GM23248 (cell line): ENCODE measurements at regions not wholly inside any gene's neighbourhood (a gene's known extent, or its start where the extent isn't known, plus 50 kb on each side); places are given as distances from the start of the nearest gene placed in this dataset.

Experiments used
- DNase-seq: peaks from one replicate; pipeline ENCODE4 v3.0.0-alpha.2; 2015
- H2AFZ ChIP-seq: fragments of 200-600 bp; sonication (generic); 2 replicates; pipeline ENCODE4 v1.6.1; 2016; ENCODE audit warnings: antibody characterized with exemption
- H3F3A ChIP-seq: fragments of 200-600 bp; sonication (generic); 2 replicates; pipeline ENCODE4 v1.6.1; 2016; ENCODE audit warnings: mild to moderate bottlenecking, antibody characterized with exemption, mixed run types; ENCODE audit not compliant: insufficient read depth
- H3K27ac ChIP-seq: fragments of 200-600 bp; sonication (generic); 2 replicates; pipeline ENCODE4 v1.5.1; 2016; ENCODE audit warnings: mild to moderate bottlenecking
- H3K27me3 ChIP-seq: fragments of 200-600 bp; sonication (generic); replicated peaks from 2 replicates; pipeline ENCODE4 v1.6.1; 2016; ENCODE audit warnings: mild to moderate bottlenecking; ENCODE audit not compliant: insufficient read depth
- H3K36me3 ChIP-seq: fragments of 200-600 bp; sonication (generic); 2 replicates; pipeline ENCODE4 v1.6.1; 2016; ENCODE audit warnings: low read depth, mild to moderate bottlenecking
- H3K4me1 ChIP-seq: fragments of 200-600 bp; sonication (generic); 2 replicates; pipeline ENCODE4 v1.6.1; 2016; ENCODE audit warnings: mild to moderate bottlenecking; ENCODE audit not compliant: insufficient read depth
- H3K4me2 ChIP-seq: fragments of 200-600 bp; sonication (generic); one replicate; pipeline ENCODE4 v1.6.1; 2016; ENCODE audit warnings: mild to moderate bottlenecking; ENCODE audit not compliant: unreplicated experiment
- H3K4me3 ChIP-seq: fragments of 200-600 bp; sonication (generic); 2 replicates; pipeline ENCODE4 v1.5.1; 2016; ENCODE audit warnings: mild to moderate bottlenecking
- H3K79me2 ChIP-seq: fragments of 200-600 bp; sonication (generic); 2 replicates; pipeline ENCODE4 v1.6.1; 2016; ENCODE audit warnings: mild to moderate bottlenecking; ENCODE audit not compliant: insufficient read depth
- H3K9ac ChIP-seq: fragments of 200-600 bp; sonication (generic); 2 replicates; pipeline ENCODE4 v1.6.1; 2016; ENCODE audit warnings: mild to moderate bottlenecking
- H3K9me2 ChIP-seq: fragments of 200-600 bp; sonication (generic); 2 replicates; pipeline ENCODE4 v1.6.1; 2016; ENCODE audit warnings: mixed run types, mild to moderate bottlenecking, moderate library complexity; ENCODE audit not compliant: insufficient read depth
- H3K9me3 ChIP-seq: fragments of 200-600 bp; sonication (generic); one replicate; pipeline ENCODE4 v1.6.1; 2017; ENCODE audit warnings: low read depth
- H4K20me1 ChIP-seq: fragments of 200-600 bp; sonication (generic); 2 replicates; pipeline ENCODE4 v1.6.0; 2016; ENCODE audit not compliant: insufficient read depth
- EZH2 ChIP-seq: fragments of 200-600 bp; sonication (generic); IDR thresholded peaks from 2 replicates; pipeline ENCODE4 v1.6.1; 2018; ENCODE audit warnings: antibody characterized with exemption, mild to moderate bottlenecking; ENCODE audit not compliant: insufficient read depth, poor library complexity, severe bottlenecking
- EZH2phosphoT487 ChIP-seq: fragments of 200-600 bp; sonication (generic); IDR thresholded peaks from 2 replicates; pipeline ENCODE4 v1.6.1; 2018; ENCODE audit warnings: antibody characterized with exemption, moderate library complexity, mild to moderate bottlenecking, low read depth; ENCODE audit not compliant: insufficient read depth
- WGBS, 2 experiments: methylation state at CpG; one replicate each; pipeline ENCODE4 v1.1.6; 2015 to 2017; ENCODE audit warnings: low lambda C conversion rate in 2 of 2, low coverage in 1 of 2; ENCODE audit errors: missing lambda C conversion rate in 2 of 2; 5-methylcytosine and 5-hydroxymethylcytosine counted together
- in situ Hi-C: fragments of 300-500 bp; cut with MboI; formaldehyde crosslinking; loops from 2 replicates; pipeline ENCODE4 v1.15.0; 2020

DNA sequence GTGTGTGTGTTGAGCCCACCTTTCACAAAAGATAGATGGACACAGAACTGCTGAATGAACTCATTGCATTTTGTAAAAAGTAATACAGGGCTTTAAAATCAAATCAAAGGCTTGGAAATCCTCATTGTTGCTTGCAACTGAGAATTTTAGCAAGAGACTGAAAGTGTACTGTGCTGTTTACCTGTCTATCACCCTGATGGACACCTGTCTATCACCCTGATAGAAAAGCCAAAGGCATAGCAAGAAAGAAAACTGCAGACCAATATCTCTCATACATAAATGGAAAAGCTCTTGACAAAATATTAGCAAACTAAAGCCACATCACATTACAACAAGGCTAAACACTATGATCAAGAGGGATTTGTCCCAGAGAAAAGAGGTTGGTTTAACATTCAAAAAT is 107.5 kb upstream of the TMEM18 start:
- Histone ChIP-seq H3K9ac (no peak overlapping the region), H2AFZ (no peak overlapping the region), H3K36me3 (no peaks in the 10 kb centered on the region), H3K4me3 (no peak overlapping the region), H3K4me2 (no peak overlapping the region), H3K4me1 (no peaks in the 10 kb centered on the region), H3K9me2 (no peaks in the 10 kb centered on the region), H3K9me3 (no peaks in the 10 kb centered on the region), H3F3A (no peaks in the 10 kb centered on the region), H3K27ac (no peak overlapping the region), H3K79me2 (no peaks in the 10 kb centered on the region), H4K20me1 (no peaks in the 10 kb centered on the region), H3K27me3 (no peaks in the 10 kb centered on the region)
- no peak for TF ChIP-seq EZH2
- TF ChIP-seq EZH2phosphoT487: no peak
- in situ Hi-C loops: no loop called here
- DNase-seq: no peak

DNA sequence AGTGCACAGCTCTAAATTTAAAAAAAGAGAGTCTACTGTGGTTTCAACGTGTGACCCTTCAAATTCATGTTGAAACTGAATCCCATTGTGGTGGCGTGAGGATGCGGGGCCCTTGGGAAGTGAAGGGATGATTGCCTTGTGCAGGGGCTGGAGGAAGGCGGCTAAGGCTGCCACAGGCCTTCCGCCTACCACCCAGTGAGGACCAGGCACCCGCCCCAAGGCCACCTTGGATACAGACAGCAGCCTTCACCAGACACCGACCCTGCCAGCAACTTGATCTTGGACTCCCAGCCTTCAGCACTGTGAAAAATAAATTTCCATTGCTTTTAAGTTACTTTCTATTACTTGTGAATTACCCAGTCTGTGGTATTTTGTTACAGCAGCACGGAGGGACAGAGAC is 103.4 kb upstream of the TMEM18 start:
- Histone ChIP-seq H3K9me2 (no peaks in the 10 kb centered on the region), H3K27me3 (no peaks in the 10 kb centered on the region), H3K36me3 (no peaks in the 10 kb centered on the region), H3K79me2 (no peaks in the 10 kb centered on the region), H3F3A (no peaks in the 10 kb centered on the region), H4K20me1 (no peaks in the 10 kb centered on the region), H3K9ac (no peak overlapping the region), H3K9me3 (no peaks in the 10 kb centered on the region), H3K27ac (no peak overlapping the region), H3K4me1 (no peaks in the 10 kb centered on the region), H3K4me3 (no peak overlapping the region), H3K4me2 (no peak overlapping the region), H2AFZ (no peak overlapping the region)
- WGBS, 2 experiments: 48 to 51% methylated on average over 8 of the region's 8 CpGs
- in situ Hi-C loops: no loop called here
- no peak for DNase-seq
- TF ChIP-seq EZH2 (no peak), EZH2phosphoT487 (no peak)

DNA sequence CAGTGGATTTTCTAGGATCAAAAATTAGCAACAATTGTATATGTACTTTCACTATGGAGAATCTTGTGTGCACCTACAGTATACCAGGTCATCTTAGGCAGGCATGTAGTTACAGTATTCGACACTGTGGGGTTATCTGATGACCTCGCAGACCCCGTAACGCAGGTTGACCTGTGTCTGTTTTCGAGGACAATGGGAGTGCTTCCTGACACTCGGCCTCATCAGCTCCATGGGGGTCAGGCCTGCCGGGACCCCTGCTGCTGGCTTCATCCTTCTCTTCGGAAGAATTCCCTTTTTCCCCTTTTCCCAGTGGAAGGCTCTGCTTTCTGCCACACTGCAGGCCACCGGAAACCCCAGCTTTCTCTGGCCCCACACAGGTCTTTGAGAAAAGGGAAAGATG is 102.8 kb upstream of the TMEM18 start:
- Histone ChIP-seq H3K36me3 (no peaks in the 10 kb centered on the region), H4K20me1 (no peaks in the 10 kb centered on the region), H3K4me3 (no peak overlapping the region), H3K9me2 (no peaks in the 10 kb centered on the region), H3F3A (no peaks in the 10 kb centered on the region), H3K9ac (no peak overlapping the region), H2AFZ (no peak overlapping the region), H3K27ac (no peak overlapping the region), H3K4me1 (no peaks in the 10 kb centered on the region), H3K79me2 (no peaks in the 10 kb centered on the region), H3K27me3 (no peaks in the 10 kb centered on the region), H3K9me3 (no peaks in the 10 kb centered on the region), H3K4me2 (no peak overlapping the region)
- WGBS, 2 experiments: 38% methylated on average over 9 of the region's 9 CpGs
- in situ Hi-C loops: no loop called here
- no peak for DNase-seq
- TF ChIP-seq EZH2phosphoT487: no peak
- TF ChIP-seq EZH2: no peak

DNA sequence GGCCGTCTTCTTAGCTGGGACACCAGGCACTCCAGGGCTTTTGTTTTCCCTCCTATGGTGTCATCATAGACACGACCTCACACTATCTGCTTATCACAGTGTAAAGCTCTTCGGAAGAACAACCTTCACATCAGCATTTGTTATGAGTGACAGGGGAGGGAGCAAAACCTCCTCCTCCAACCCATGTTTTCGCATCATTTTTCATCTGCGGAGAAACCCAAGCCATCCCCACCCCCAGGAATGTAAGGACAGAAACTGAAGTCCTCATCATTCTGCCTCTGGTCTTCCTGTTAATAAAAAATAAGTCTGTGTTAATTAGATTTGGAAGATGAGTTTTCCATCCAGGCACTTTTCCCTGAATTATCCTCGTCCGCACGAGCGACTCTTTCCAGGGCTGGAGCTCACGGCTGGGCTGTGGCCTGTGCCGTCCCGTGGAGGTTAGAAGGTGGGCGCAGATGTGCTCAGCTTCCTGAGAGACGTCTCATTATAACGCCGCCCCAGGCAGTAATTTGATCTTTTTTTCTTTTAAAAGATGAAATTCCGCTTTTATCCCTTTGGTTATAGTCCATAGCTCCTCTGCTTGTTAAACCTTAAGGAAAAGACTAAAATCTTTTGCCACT is 101.6 kb upstream of the TMEM18 start:
- Histone ChIP-seq H3K9me3 (no peaks in the 10 kb centered on the region), H2AFZ (no peak overlapping the region), H3K4me1 (no peaks in the 10 kb centered on the region), H3K9ac (no peak overlapping the region), H3K27me3 (no peaks in the 10 kb centered on the region), H3K4me3 (no peak overlapping the region), H3K36me3 (no peaks in the 10 kb centered on the region), H4K20me1 (no peaks in the 10 kb centered on the region), H3F3A (no peaks in the 10 kb centered on the region), H3K79me2 (no peaks in the 10 kb centered on the region), H3K27ac (no peak overlapping the region), H3K4me2 (no peak overlapping the region), H3K9me2 (no peaks in the 10 kb centered on the region)
- in situ Hi-C loops: no loop called here
- no peak for DNase-seq
- 42% methylated on average over 17 of the region's 17 CpGs for WGBS, 2 experiments
- no peak for TF ChIP-seq EZH2phosphoT487
- no peak for TF ChIP-seq EZH2

DNA sequence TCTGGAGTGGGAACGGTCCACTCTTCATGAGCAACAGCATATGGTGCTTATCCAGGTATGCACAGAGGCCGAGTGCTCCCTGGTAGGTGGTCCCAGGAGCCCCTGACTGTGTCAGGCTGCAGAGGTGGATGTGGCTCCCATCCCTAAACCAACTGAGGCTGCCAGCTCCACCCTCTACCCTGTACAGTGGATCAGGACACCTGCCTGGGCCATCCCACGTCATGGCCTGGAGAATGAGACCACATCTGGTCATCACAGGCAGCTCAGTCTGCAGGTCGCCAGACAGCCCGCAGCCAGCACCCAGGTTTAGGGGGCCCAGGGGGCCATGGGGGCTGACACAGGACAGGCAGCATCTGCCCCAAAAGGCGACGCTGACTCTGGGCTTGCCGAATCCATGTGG is 100.3 kb upstream of the TMEM18 start:
- TF ChIP-seq EZH2 (no peak), EZH2phosphoT487 (no peak)
- in situ Hi-C loops: no loop called here
- H3K36me3 ChIP-seq: no peaks in the 10 kb centered on the region
- no peak overlapping the region for H3K27ac ChIP-seq
- no peak overlapping the region for H2AFZ ChIP-seq
- H3K4me1 ChIP-seq: no peaks in the 10 kb centered on the region
- no peaks in the 10 kb centered on the region for H3K79me2 ChIP-seq
- H3K4me2 ChIP-seq: no peak overlapping the region
- no peak for DNase-seq
- H3K9me2 ChIP-seq: no peaks in the 10 kb centered on the region
- no peak overlapping the region for H3K4me3 ChIP-seq
- 46 to 51% methylated on average over 8 of the region's 8 CpGs for WGBS, 2 experiments
- no peaks in the 10 kb centered on the region for H3K27me3 ChIP-seq
- no peak overlapping the region for H3K9ac ChIP-seq
- H3K9me3 ChIP-seq: no peaks in the 10 kb centered on the region
- H4K20me1 ChIP-seq: no peaks in the 10 kb centered on the region
- H3F3A ChIP-seq: no peaks in the 10 kb centered on the region
